K562 (cell line): ENCODE measurements at regions not wholly inside any gene's neighbourhood (a gene's known extent, or its start where the extent isn't known, plus 50 kb on each side); places are given as distances from the start of the nearest gene placed in this dataset.

Source experiments
- ATAC-seq: fragments of 200-7000 bp; cut with Tn5 transposase; 3 replicates; pipeline ENCODE4 v1.9.1; 2020; ENCODE audit warnings: moderate library complexity
- BruUV-seq: library from RNA; stranded (reverse); fragments of 400-500 nt; replicated peaks from 2 replicates; lab custom pipeline; 2021; lab: Mats Ljungman, UMichigan
- CTCF ChIA-PET: fragments of 300-600 bp; formaldehyde crosslinking; extraction: SDS; loops from one replicate; lab custom pipeline; 2021; ENCODE audit warnings: low intra/inter-chr PET ratio; lab: Yijun Ruan, JAX
- POLR2A ChIA-PET: fragments of 300-600, 350-650 bp; sonication (Branson Sonifier 250); formaldehyde crosslinking; extraction: SDS; loops from one replicate; lab custom pipeline; 2021; ENCODE audit warnings: antibody characterized with exemption, inconsistent platforms; lab: Yijun Ruan, JAX
- DNase-seq, 4 experiments: peaks; one replicate each; pipeline versions ENCODE4 v3.0.0 to v3.0.0-alpha.2; 2011 to 2018; ENCODE audit warnings: low spot score in 3 of 4, mixed read lengths in 3 of 4; ENCODE audit errors: extremely low read depth in 1 of 4
- FAIRE-seq: peaks from 2 replicates; lab custom pipeline; 2011; peaks lifted over from hg19 to GRCh38; lab: Jason Lieb, UNC
- H2AFZ ChIP-seq: 2 replicates; pipeline ENCODE4 v1.6.0; 2011; ENCODE audit warnings: low read depth, low read length, control low read depth, inconsistent platforms
- H3K27ac ChIP-seq: fragments of 200-600 bp; 3 replicates; pipeline ENCODE4 v1.8.0; 2011; ENCODE audit warnings: low read depth, mild to moderate bottlenecking, control low read depth, inconsistent platforms, low read length, moderate library complexity, mixed read lengths; ENCODE audit errors: extremely low read depth
- H3K27me3 ChIP-seq, 2 experiments: fragments of 300-600 bp in 1 of 2; 2 replicates in 1 of 2; 3 replicates in 1 of 2; pipeline versions ENCODE4 v1.6.0 to v1.8.0; 2011; ENCODE audit warnings: inconsistent platforms in 2 of 2, low read length in 2 of 2, mild to moderate bottlenecking in 1 of 2, mixed read lengths in 1 of 2, moderate library complexity in 1 of 2; ENCODE audit not compliant: control insufficient read depth in 2 of 2, insufficient read depth in 2 of 2
- H3K36me3 ChIP-seq: fragments of 300-600 bp; 3 replicates; pipeline ENCODE4 v1.8.0; 2011; ENCODE audit warnings: mild to moderate bottlenecking, low read length, inconsistent platforms; ENCODE audit not compliant: control insufficient read depth, insufficient read depth
- H3K4me1 ChIP-seq, 2 experiments: fragments of 200-600 bp in 1 of 2; replicated peaks in 1 of 2; 2 replicates in 1 of 2; 3 replicates in 1 of 2; pipeline versions ENCODE4 v1.5.1 to v1.8.0; 2011; ENCODE audit warnings: inconsistent platforms in 2 of 2, low read length in 2 of 2, mild to moderate bottlenecking in 1 of 2, mixed read lengths in 1 of 2, moderate library complexity in 1 of 2; ENCODE audit not compliant: control insufficient read depth in 2 of 2, insufficient read depth in 2 of 2
- H3K4me2 ChIP-seq: 2 replicates; pipeline ENCODE4 v1.6.1; 2011; ENCODE audit warnings: low read length, control low read depth, inconsistent platforms, mixed read lengths; ENCODE audit not compliant: insufficient read depth
- H3K4me3 ChIP-seq: fragments of 200-600 bp; sonication (generic), shearing (Covaris generic); 2 replicates; pipeline ENCODE4 v1.5.1; 2016; ENCODE audit warnings: control low read depth, inconsistent platforms
- H3K79me2 ChIP-seq: fragments of 200-600 bp; 3 replicates; pipeline ENCODE4 v1.8.0; 2011; ENCODE audit warnings: low read length, inconsistent platforms; ENCODE audit not compliant: control insufficient read depth, insufficient read depth
- H3K9ac ChIP-seq, 2 experiments: 2 replicates each; pipeline versions ENCODE4 v1.6.0 to v1.6.1; 2011; ENCODE audit warnings: low read depth in 2 of 2, low read length in 2 of 2, control low read depth in 1 of 2, inconsistent platforms in 1 of 2, mild to moderate bottlenecking in 1 of 2, mixed read lengths in 1 of 2; ENCODE audit not compliant: insufficient read depth in 1 of 2
- H3K9me1 ChIP-seq: one replicate; pipeline ENCODE4 v1.6.0; 2011; ENCODE audit warnings: inconsistent platforms, mild to moderate bottlenecking, low read length, moderate library complexity; ENCODE audit not compliant: control insufficient read depth, insufficient read depth
- H3K9me3 ChIP-seq: replicated peaks from 2 replicates; pipeline ENCODE4 v1.5.1; 2011; ENCODE audit warnings: low read depth, low read length, inconsistent platforms; ENCODE audit not compliant: control insufficient read depth, insufficient read depth
- H4K20me1 ChIP-seq: replicated peaks from 2 replicates; pipeline ENCODE4 v1.6.1; 2011; ENCODE audit warnings: low read length, inconsistent platforms, mixed read lengths; ENCODE audit not compliant: control insufficient read depth, insufficient read depth
- ASH1L ChIP-seq: fragments of 450-650 bp; IDR thresholded peaks from 2 replicates; pipeline ENCODE4 v1.6.1; 2018; ENCODE audit warnings: borderline replicate concordance, mild to moderate bottlenecking, low read depth; ENCODE audit not compliant: partially characterized antibody
- CCNT2 ChIP-seq: IDR thresholded peaks from 2 replicates; pipeline ENCODE4 v1.6.1; 2011; ENCODE audit warnings: borderline replicate concordance, low read depth, mild to moderate bottlenecking, moderate library complexity, mixed read lengths, low read length; ENCODE audit not compliant: insufficient read length; ENCODE audit errors: extremely low read depth
- CSDE1 ChIP-seq, 2 experiments: fragments of 450-650 bp; IDR thresholded peaks; 2 replicates each; pipeline ENCODE4 v1.6.1; 2016; ENCODE audit warnings: mild to moderate bottlenecking in 1 of 2
- ETV6 ChIP-seq, 3 experiments: fragments of 150-350 bp in 1 of 3; sonication (generic) in 1 of 3; formaldehyde crosslinking in 1 of 3; IDR thresholded peaks; 2 replicates each; pipeline versions ENCODE4 v1.6.1 to v1.8.0; 2014 to 2022; ENCODE audit warnings: borderline replicate concordance in 2 of 3, low read depth in 2 of 3, antibody characterized with exemption in 1 of 3, low read length in 1 of 3, mild to moderate bottlenecking in 1 of 3, missing genetic modification reagents in 1 of 3
- FOXJ3 ChIP-seq: sonication (generic); formaldehyde crosslinking; IDR thresholded peaks from 2 replicates; pipeline ENCODE4 v1.4.0; 2020; ENCODE audit warnings: mild to moderate bottlenecking, missing genetic modification reagents
- FOXK1 ChIP-seq: sonication (generic); formaldehyde crosslinking; IDR thresholded peaks from 2 replicates; pipeline ENCODE4 v1.8.0; 2022; ENCODE audit warnings: missing genetic modification reagents, mild to moderate bottlenecking, borderline replicate concordance
- FOXP1 ChIP-seq: sonication (generic); formaldehyde crosslinking; IDR thresholded peaks from 2 replicates; pipeline ENCODE4 v1.8.0; 2022; ENCODE audit warnings: mild to moderate bottlenecking, missing genetic modification reagents
- HNRNPL ChIP-seq: fragments of 200-400 bp; formaldehyde crosslinking; IDR thresholded peaks from 2 replicates; pipeline ENCODE4 v1.6.1; 2017; ENCODE audit warnings: low read depth, mild to moderate bottlenecking, low read length
- LEF1 ChIP-seq: fragments of 450-650 bp; IDR thresholded peaks from 2 replicates; pipeline ENCODE4 v1.6.1; 2016; ENCODE audit warnings: mild to moderate bottlenecking
- MTA3 ChIP-seq: fragments of 450-650 bp; formaldehyde crosslinking; IDR thresholded peaks from 2 replicates; pipeline ENCODE4 v1.6.1; 2017; ENCODE audit warnings: mild to moderate bottlenecking, borderline replicate concordance
- RBM39 ChIP-seq: fragments of 200-400 bp; formaldehyde crosslinking; optimal IDR thresholded peaks from 2 replicates; pipeline ENCODE3; 2018; ENCODE audit warnings: low read depth, low read length
- ZNF592 ChIP-seq: fragments of 450-650 bp; IDR thresholded peaks from 2 replicates; pipeline ENCODE4 v1.6.1; 2017; ENCODE audit warnings: antibody characterized with exemption, mild to moderate bottlenecking
- WGBS: fragments of 100-300 bp; shearing (Covaris generic); methylation state at CpG from one replicate; pipeline ENCODE4 v1.1.6; 2016; ENCODE audit warnings: low coverage, mixed read lengths; ENCODE audit not compliant: insufficient coverage; ENCODE audit errors: missing lambda C conversion rate; 5-methylcytosine and 5-hydroxymethylcytosine counted together
- in situ Hi-C: fragments of 300-500 bp; cut with MboI; formaldehyde crosslinking; loops from 4 replicates; pipeline ENCODE4 v1.15.0; 2018; ENCODE audit warnings: inconsistent platforms, mixed read lengths
- intact Hi-C: fragments of 100-400 bp; cut with micrococcal nuclease; formaldehyde crosslinking; loops from 2 replicates; pipeline ENCODE4 v1.14.2; 2022
- TF ChIP-seq, protein P1 (sequence below): fragments of 200-800 bp; sonication (Bioruptor generic); IDR thresholded peaks from 2 replicates; pipeline ENCODE4 v1.6.1; 2017; ENCODE audit warnings: missing genetic modification characterization, missing compliant biosample characterization

GRCh38 chr11:57905439-57905838 is 118.2 kb upstream of the OR9Q1 start:
- BruUV-seq, result no TSS peak
- H3K36me3 ChIP-seq, result no peaks in the 10 kb centered on the region
- no peaks in the 10 kb centered on the region for H3K9me3 ChIP-seq
- FAIRE-seq (peak; percentile 58), ATAC-seq (peak; percentile 52), DNase-seq (peak in 2 of 4 experiments; percentile 47 to 67)
- ChIA-PET POLR2A (interaction anchor here (0.7 kb wide), 1 partner anchor 268 kb away, joined by 3 read pairs; no protein-coding TSS in a partner anchor), CTCF (no interaction called here)
- H3K9me1 ChIP-seq, result no peaks in the 10 kb centered on the region
- no peak overlapping the region for H3K9ac ChIP-seq
- H3K4me2 ChIP-seq, result no peak overlapping the region
- H3K27me3 ChIP-seq, result no peaks in the 10 kb centered on the region
- peaks cover 26 to 49% of the 10 kb centered on the region in 2 experiments for H3K4me1 ChIP-seq
- H2AFZ ChIP-seq, result peak overlapping the region; percentile 60
- intact Hi-C loops, result no loop called here
- no peaks in the 10 kb centered on the region for H3K79me2 ChIP-seq
- H3K27ac ChIP-seq, result no peak overlapping the region
- H4K20me1 ChIP-seq, result no peaks in the 10 kb centered on the region
- 18% methylated on average over 2 of the region's 2 CpGs for WGBS
- in situ Hi-C loops, result no loop called here
- H3K4me3 ChIP-seq, result no peak overlapping the region
- no peak for TF ChIP-seq HNRNPL
- TF ChIP-seq ZNF592, result peak; percentile 35; the same call in 1 of the 2 replicates
- TF ChIP-seq LEF1, result peak; percentile 37; the same call in 1 of the 2 replicates
- TF ChIP-seq CCNT2, result no peak
- no peak for TF ChIP-seq CSDE1 (IDR thresholded peaks at IDR 0.05)
- no peak for TF ChIP-seq ASH1L
- no peak for TF ChIP-seq MTA3
- TF ChIP-seq ETV6 (IDR thresholded peaks at IDR 0.05; ENCODE audit: borderline replicate concordance in 1 of 2, low read depth in 2 of 2, low read length in 1 of 2), result no peak
- TF ChIP-seq ETV6 (CRISPR knock-in tag; IDR thresholded peaks at IDR 0.05; ENCODE audit: borderline replicate concordance), result no peak
- TF ChIP-seq, protein P1, sequence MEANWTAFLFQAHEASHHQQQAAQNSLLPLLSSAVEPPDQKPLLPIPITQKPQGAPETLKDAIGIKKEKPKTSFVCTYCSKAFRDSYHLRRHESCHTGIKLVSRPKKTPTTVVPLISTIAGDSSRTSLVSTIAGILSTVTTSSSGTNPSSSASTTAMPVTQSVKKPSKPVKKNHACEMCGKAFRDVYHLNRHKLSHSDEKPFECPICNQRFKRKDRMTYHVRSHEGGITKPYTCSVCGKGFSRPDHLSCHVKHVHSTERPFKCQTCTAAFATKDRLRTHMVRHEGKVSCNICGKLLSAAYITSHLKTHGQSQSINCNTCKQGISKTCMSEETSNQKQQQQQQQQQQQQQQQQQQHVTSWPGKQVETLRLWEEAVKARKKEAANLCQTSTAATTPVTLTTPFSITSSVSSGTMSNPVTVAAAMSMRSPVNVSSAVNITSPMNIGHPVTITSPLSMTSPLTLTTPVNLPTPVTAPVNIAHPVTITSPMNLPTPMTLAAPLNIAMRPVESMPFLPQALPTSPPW (CRISPR knock-in tag), result no peak
- no peak for TF ChIP-seq FOXJ3 (CRISPR knock-in tag)
- TF ChIP-seq RBM39, result no peak
- no peak for TF ChIP-seq FOXK1 (CRISPR knock-in tag)
- TF ChIP-seq FOXP1 (CRISPR knock-in tag), result no peak
